Activated CD8-positive, alpha-beta memory T cell treated with anti-CD3 and anti-CD28 coated beads, Interleukin-2, amount 10 ng/mL, durations not matched to agents 7 days and 5 days (primary cell): ENCODE measurements at regions not wholly inside any gene's neighbourhood (a gene's known extent, or its start where the extent isn't known, plus 50 kb on each side); places are given as distances from the start of the nearest gene placed in this dataset.

Experiments
- ATAC-seq: fragments of 150-1000 bp; cut with Tn5 transposase; one replicate; pipeline ENCODE4 v1.10.0; 2021; ENCODE audit warnings: moderate library complexity
- CTCF ChIA-PET: fragments of 350-600 bp; sonication (Branson Sonifier 250); formaldehyde crosslinking; loops from one replicate; lab custom pipeline; 2021; ENCODE audit warnings: antibody characterized with exemption; lab: Charles Lee
- DNase-seq: peaks from one replicate; pipeline ENCODE4 v3.0.0-alpha.2; 2020
- H3K27ac Mint-ChIP-seq: one replicate; pipeline ENCODE4 v1.8.0; 2021; ENCODE audit warnings: mild to moderate bottlenecking, mixed read lengths
- H3K27me3 Mint-ChIP-seq: one replicate; pipeline ENCODE4 v1.8.0; 2021; ENCODE audit warnings: mixed read lengths
- H3K36me3 Mint-ChIP-seq: one replicate; pipeline ENCODE4 v1.8.0; 2021; ENCODE audit warnings: mild to moderate bottlenecking, mixed read lengths
- H3K4me1 Mint-ChIP-seq: one replicate; pipeline ENCODE4 v1.8.0; 2021; ENCODE audit warnings: mixed read lengths
- H3K4me3 Mint-ChIP-seq: one replicate; pipeline ENCODE4 v1.8.0; 2021; ENCODE audit warnings: mild to moderate bottlenecking, moderate library complexity, mixed read lengths
- H3K9me3 Mint-ChIP-seq: one replicate; pipeline ENCODE4 v1.8.0; 2022; ENCODE audit warnings: low read depth, mixed read lengths

GRCh38 chr2:152875701-152876695 is 157.6 kb downstream of the ARL6IP6 start:
- Mint-ChIP-seq H3K27ac (no peak overlapping the region), H3K4me1 (no peaks in the 10 kb centered on the region), H3K36me3 (no peaks in the 10 kb centered on the region), H3K27me3 (no peaks in the 10 kb centered on the region), H3K4me3 (no peak overlapping the region), H3K9me3 (no peaks in the 10 kb centered on the region)
- CTCF ChIA-PET = interaction anchor here (1.0 kb wide), 1 partner anchor 13 kb away, joined by 3 read pairs; no protein-coding TSS in a partner anchor
- ATAC-seq = no peak
- no peak for DNase-seq

- CTCF ChIA-PET = interaction anchor here (1.0 kb wide), 1 partner anchor 12 kb away, joined by 3 read pairs; no protein-coding TSS in a partner anchor
- ATAC-seq = no peak
- Mint-ChIP-seq H3K4me1 (no peaks in the 10 kb centered on the region), H3K4me3 (no peak overlapping the region), H3K27me3 (no peaks in the 10 kb centered on the region), H3K36me3 (no peaks in the 10 kb centered on the region), H3K9me3 (no peaks in the 10 kb centered on the region), H3K27ac (no peak overlapping the region)
- DNase-seq = no peak
These were observed 156.5 kb downstream of the ARL6IP6 start for GRCh38 chr2:152874955-152875354.

- Mint-ChIP-seq H3K27me3 (no peaks in the 10 kb centered on the region), H3K36me3 (no peaks in the 10 kb centered on the region), H3K27ac (no peak overlapping the region), H3K9me3 (no peaks in the 10 kb centered on the region), H3K4me3 (no peak overlapping the region), H3K4me1 (no peaks in the 10 kb centered on the region)
- DNase-seq (no peak), ATAC-seq (no peak)
- CTCF ChIA-PET = no interaction called here
These were observed 151.8 kb downstream of the ARL6IP6 start for GRCh38 chr2:152870239-152870638.

GRCh38 chr2:152867397-152867796 is 149.0 kb downstream of the ARL6IP6 start:
- Mint-ChIP-seq H3K27me3 (no peaks in the 10 kb centered on the region), H3K4me3 (no peak overlapping the region), H3K9me3 (peaks cover 9% of the 10 kb centered on the region), H3K36me3 (no peaks in the 10 kb centered on the region), H3K27ac (no peak overlapping the region), H3K4me1 (no peaks in the 10 kb centered on the region)
- DNase-seq (no peak), ATAC-seq (no peak)
- CTCF ChIA-PET = no interaction called here

GRCh38 chr2:152864601-152865149 is 146.3 kb downstream of the ARL6IP6 start:
- no peak for DNase-seq
- CTCF ChIA-PET = no interaction called here
- no peaks in the 10 kb centered on the region for H3K36me3 Mint-ChIP-seq
- no peaks in the 10 kb centered on the region for H3K27me3 Mint-ChIP-seq
- ATAC-seq = no peak
- no peak overlapping the region for H3K4me3 Mint-ChIP-seq
- peaks cover 22% of the 10 kb centered on the region for H3K9me3 Mint-ChIP-seq
- no peaks in the 10 kb centered on the region for H3K4me1 Mint-ChIP-seq
- H3K27ac Mint-ChIP-seq = no peak overlapping the region

GRCh38 chr2:152863826-152864225 is 145.4 kb downstream of the ARL6IP6 start:
- no peak for ATAC-seq

GRCh38 chr2:152861349-152861942 is 143.0 kb downstream of the ARL6IP6 start:
- Mint-ChIP-seq H3K4me3 (no peak overlapping the region), H3K27ac (no peak overlapping the region), H3K9me3 (peaks cover 22% of the 10 kb centered on the region), H3K27me3 (no peaks in the 10 kb centered on the region), H3K4me1 (no peaks in the 10 kb centered on the region), H3K36me3 (no peaks in the 10 kb centered on the region)
- ATAC-seq (no peak), DNase-seq (no peak)
- CTCF ChIA-PET = interaction anchor here (0.7 kb wide), 1 partner anchor 12 kb away, joined by 3 read pairs; no protein-coding TSS in a partner anchor

More at GRCh38 chr2:152863826-152864225, 145.4 kb downstream of the ARL6IP6 start:
- H3K9me3 Mint-ChIP-seq = peaks cover 22% of the 10 kb centered on the region
- no peak overlapping the region for H3K27ac Mint-ChIP-seq
- CTCF ChIA-PET = no interaction called here
- no peak for DNase-seq
- H3K27me3 Mint-ChIP-seq = no peaks in the 10 kb centered on the region
- H3K36me3 Mint-ChIP-seq = no peaks in the 10 kb centered on the region
- no peaks in the 10 kb centered on the region for H3K4me1 Mint-ChIP-seq
- no peak overlapping the region for H3K4me3 Mint-ChIP-seq

GRCh38 chr2:152858594-152859265 is 140.3 kb downstream of the ARL6IP6 start:
- CTCF ChIA-PET = no interaction called here
- Mint-ChIP-seq H3K27me3 (peaks cover 2% of the 10 kb centered on the region), H3K4me1 (no peaks in the 10 kb centered on the region), H3K9me3 (peaks cover 20% of the 10 kb centered on the region), H3K36me3 (no peaks in the 10 kb centered on the region), H3K27ac (no peak overlapping the region), H3K4me3 (no peak overlapping the region)
- DNase-seq (no peak), ATAC-seq (no peak)

GRCh38 chr2:152846697-152847470 is 128.5 kb downstream of the ARL6IP6 start:
- no peak overlapping the region for H3K4me3 Mint-ChIP-seq
- DNase-seq = no peak
- no peaks in the 10 kb centered on the region for H3K9me3 Mint-ChIP-seq
- ATAC-seq = no peak
- peaks cover 8% of the 10 kb centered on the region for H3K27me3 Mint-ChIP-seq
- CTCF ChIA-PET = no interaction called here
- H3K27ac Mint-ChIP-seq = no peak overlapping the region
- H3K4me1 Mint-ChIP-seq = no peaks in the 10 kb centered on the region
- H3K36me3 Mint-ChIP-seq = no peaks in the 10 kb centered on the region

- CTCF ChIA-PET = no interaction called here
These were observed 117.3 kb downstream of the ARL6IP6 start for GRCh38 chr2:152835674-152836073.

GRCh38 chr2:152827944-152828343 is 109.5 kb downstream of the ARL6IP6 start:
- Mint-ChIP-seq H3K27me3 (peaks cover 2% of the 10 kb centered on the region), H3K36me3 (no peaks in the 10 kb centered on the region), H3K4me3 (no peak overlapping the region), H3K27ac (no peak overlapping the region), H3K9me3 (no peaks in the 10 kb centered on the region), H3K4me1 (no peaks in the 10 kb centered on the region)
- CTCF ChIA-PET = no interaction called here
- DNase-seq (no peak), ATAC-seq (no peak)

More at GRCh38 chr2:152835674-152836073, 117.3 kb downstream of the ARL6IP6 start:
- H3K36me3 Mint-ChIP-seq = no peaks in the 10 kb centered on the region
- H3K27me3 Mint-ChIP-seq = no peaks in the 10 kb centered on the region
- ATAC-seq = no peak
- H3K9me3 Mint-ChIP-seq = no peaks in the 10 kb centered on the region
- no peaks in the 10 kb centered on the region for H3K4me1 Mint-ChIP-seq
- no peak overlapping the region for H3K4me3 Mint-ChIP-seq
- H3K27ac Mint-ChIP-seq = no peak overlapping the region
- DNase-seq = no peak

- ATAC-seq = no peak
- Mint-ChIP-seq H3K27ac (no peak overlapping the region), H3K27me3 (peaks cover 2% of the 10 kb centered on the region), H3K4me1 (no peaks in the 10 kb centered on the region), H3K36me3 (no peaks in the 10 kb centered on the region), H3K4me3 (no peak overlapping the region), H3K9me3 (no peaks in the 10 kb centered on the region)
- CTCF ChIA-PET = no interaction called here
- no peak for DNase-seq
These were observed 108.3 kb downstream of the ARL6IP6 start for GRCh38 chr2:152826581-152827279.
